ENCODE measurements at regions not wholly inside any gene's neighbourhood (a gene's known extent, or its start where the extent isn't known, plus 50 kb on each side); places are given as distances from the start of the nearest gene placed in this dataset.

DNA sequence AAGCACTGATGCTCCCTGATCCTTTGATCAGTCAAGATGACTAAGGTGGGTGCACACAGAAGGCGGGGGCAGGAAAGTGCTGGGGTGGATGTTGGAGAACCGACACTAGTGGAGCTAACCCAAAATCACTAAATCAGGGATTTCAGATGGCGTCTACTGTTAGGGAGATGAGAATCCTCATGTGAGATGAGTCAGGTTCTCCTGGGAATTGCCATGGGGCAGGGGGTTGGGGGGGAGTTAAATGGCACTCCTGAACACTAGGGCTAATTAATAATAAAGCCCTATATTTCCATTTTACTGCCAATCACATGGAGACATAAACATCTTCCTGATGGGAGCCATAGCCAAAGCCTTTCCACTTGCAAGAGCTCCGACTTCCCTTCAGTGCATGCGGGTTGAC is 804.1 kb downstream of the KCNJ18 start:
- TF ChIP-seq, protein P1, sequence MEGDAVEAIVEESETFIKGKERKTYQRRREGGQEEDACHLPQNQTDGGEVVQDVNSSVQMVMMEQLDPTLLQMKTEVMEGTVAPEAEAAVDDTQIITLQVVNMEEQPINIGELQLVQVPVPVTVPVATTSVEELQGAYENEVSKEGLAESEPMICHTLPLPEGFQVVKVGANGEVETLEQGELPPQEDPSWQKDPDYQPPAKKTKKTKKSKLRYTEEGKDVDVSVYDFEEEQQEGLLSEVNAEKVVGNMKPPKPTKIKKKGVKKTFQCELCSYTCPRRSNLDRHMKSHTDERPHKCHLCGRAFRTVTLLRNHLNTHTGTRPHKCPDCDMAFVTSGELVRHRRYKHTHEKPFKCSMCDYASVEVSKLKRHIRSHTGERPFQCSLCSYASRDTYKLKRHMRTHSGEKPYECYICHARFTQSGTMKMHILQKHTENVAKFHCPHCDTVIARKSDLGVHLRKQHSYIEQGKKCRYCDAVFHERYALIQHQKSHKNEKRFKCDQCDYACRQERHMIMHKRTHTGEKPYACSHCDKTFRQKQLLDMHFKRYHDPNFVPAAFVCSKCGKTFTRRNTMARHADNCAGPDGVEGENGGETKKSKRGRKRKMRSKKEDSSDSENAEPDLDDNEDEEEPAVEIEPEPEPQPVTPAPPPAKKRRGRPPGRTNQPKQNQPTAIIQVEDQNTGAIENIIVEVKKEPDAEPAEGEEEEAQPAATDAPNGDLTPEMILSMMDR (IDR thresholded peaks at IDR 0.05), result no peak
- TF ChIP-seq POLR2A (IDR thresholded peaks at IDR 0.05), result no peak

Measured in testis (tissue), 2 donors.